Fibroblast of the aortic adventitia (primary cell): ENCODE measurements at regions not wholly inside any gene's neighbourhood (a gene's known extent, or its start where the extent isn't known, plus 50 kb on each side); places are given as distances from the start of the nearest gene placed in this dataset.

Experiments used
- DNase-seq: peaks from one replicate; pipeline ENCODE4 v3.0.0-alpha.2; 2010; ENCODE audit warnings: low read depth
- H3K4me3 ChIP-seq: 2 replicates; pipeline ENCODE4 v1.5.1; 2011; ENCODE audit warnings: low read depth, mild to moderate bottlenecking, control low read depth, low read length, moderate library complexity
- TF ChIP-seq, protein P1 (sequence below): IDR thresholded peaks from 2 replicates; pipeline ENCODE4 v1.5.1; 2011; ENCODE audit warnings: mild to moderate bottlenecking, low read length, control low read depth, inconsistent platforms; ENCODE audit not compliant: insufficient read depth

DNA sequence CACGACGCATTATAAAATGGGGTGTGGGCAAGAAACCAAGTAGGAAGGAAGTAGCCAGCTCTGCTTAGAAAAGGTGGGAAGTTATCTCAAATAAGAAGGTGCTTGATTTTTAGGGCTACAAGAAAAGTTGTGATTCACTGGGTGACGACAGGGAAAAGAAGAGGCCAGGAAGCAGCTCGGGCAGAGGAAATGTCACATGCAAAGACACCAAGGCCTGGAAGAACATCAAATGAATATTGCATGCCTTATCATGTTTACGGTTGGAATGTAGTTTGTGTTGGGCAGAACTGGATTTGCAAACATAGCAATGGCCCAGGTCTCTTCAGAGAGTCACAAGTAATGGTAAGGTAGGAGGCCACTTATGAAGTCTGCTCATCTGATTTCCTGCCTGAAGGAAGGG, 610.6 kb downstream of the IRS1 start:
- no peak for DNase-seq
- TF ChIP-seq, protein P1, sequence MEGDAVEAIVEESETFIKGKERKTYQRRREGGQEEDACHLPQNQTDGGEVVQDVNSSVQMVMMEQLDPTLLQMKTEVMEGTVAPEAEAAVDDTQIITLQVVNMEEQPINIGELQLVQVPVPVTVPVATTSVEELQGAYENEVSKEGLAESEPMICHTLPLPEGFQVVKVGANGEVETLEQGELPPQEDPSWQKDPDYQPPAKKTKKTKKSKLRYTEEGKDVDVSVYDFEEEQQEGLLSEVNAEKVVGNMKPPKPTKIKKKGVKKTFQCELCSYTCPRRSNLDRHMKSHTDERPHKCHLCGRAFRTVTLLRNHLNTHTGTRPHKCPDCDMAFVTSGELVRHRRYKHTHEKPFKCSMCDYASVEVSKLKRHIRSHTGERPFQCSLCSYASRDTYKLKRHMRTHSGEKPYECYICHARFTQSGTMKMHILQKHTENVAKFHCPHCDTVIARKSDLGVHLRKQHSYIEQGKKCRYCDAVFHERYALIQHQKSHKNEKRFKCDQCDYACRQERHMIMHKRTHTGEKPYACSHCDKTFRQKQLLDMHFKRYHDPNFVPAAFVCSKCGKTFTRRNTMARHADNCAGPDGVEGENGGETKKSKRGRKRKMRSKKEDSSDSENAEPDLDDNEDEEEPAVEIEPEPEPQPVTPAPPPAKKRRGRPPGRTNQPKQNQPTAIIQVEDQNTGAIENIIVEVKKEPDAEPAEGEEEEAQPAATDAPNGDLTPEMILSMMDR = no peak
- no peak overlapping the region for H3K4me3 ChIP-seq

GRCh38 chr2:226187616-226188015, 612.0 kb downstream of the IRS1 start:
- no peak overlapping the region for H3K4me3 ChIP-seq
- peak; percentile 88 for DNase-seq
- TF ChIP-seq, protein P1 = no peak

DNA sequence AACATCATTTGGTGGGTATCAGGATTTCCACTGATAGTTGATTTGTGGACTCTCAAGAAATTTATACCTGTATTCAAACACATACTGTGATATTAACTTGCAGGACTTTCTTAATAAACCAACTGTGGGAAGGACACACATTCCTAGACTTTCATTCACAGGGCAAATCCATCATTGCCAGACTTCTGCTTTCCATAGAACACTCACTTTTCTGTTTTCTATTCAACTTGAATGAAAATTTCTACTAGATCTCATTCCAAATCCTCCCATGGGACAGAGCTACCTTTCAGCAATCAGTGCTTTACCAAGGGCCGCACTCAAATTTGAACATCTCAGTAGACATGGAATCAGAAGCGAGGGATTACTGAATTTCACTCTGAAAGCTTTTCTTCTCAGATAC, 612.5 kb downstream of the IRS1 start:
- TF ChIP-seq, protein P1 = no peak
- no peak for DNase-seq

DNA sequence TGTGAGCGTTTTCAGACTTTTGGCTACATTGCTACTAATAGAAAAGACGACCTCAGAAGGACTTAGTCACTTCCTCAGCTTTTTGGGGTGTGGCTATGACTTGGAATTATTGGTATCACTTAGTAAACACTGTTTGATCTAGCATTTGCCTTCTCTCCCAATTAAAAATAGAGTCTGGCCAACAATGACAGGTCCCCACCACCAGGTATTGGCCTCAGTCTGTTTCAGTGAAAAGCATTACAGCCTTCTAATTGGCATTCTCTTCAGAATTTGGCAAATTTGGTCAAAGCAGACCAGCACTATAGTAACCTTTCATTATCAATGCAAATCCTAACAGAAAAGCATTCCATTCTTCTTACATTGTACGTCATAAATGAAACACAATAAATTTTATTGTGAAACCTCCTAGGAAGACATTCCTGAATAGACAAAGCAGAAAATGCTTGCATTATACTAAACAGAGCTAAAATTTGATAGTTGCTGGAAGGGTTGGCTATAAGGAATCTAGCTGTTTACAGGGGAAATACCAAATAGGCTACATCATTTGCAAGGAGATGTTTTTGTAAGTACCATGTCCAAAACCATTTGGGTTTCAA, 613.9 kb downstream of the IRS1 start:
- peak; percentile 98 for DNase-seq
- TF ChIP-seq, protein P1 = peak; percentile 18
- no peak overlapping the region for H3K4me3 ChIP-seq

More for the DNA sequence above, 612.5 kb downstream of the IRS1 start:
- no peak overlapping the region for H3K4me3 ChIP-seq

DNA sequence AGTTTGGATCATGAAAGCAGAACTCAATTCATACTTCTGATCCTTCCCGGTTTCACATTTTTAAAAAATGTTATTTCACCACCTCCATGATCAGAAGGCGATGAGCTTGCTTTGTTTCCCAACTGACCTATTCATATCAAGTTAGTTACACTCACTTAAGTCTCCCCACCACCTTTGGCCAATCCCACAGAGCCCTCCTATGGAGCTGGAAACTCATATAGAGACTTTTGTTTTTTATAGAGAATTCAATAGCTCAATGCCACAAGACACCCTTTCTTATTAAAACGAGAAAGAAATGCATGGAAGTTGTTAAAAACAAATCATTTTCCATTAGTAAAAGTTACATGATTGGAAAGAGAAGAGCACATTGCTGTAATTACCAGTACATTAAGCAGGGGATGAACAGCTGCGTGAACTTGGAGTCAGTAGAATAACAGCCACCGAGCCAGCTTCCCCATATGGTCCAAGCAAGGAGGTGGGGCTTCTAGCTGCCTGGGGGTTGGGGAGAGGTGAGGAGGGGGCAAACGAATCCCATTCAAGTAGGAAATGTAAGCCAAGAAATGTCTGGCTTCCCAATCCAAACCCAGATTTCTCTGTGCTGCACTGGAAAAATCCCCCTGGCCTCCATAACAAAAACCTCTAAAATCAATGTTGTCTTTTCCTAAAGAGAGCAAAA, 614.5 kb downstream of the IRS1 start:
- H3K4me3 ChIP-seq = peak overlapping the region; percentile 38
- DNase-seq = peak; percentile 56

GRCh38 chr2:226184540-226184939, 615.1 kb downstream of the IRS1 start:
- TF ChIP-seq, protein P1 = no peak
- peak; percentile 27 for DNase-seq
- no peak overlapping the region for H3K4me3 ChIP-seq

More for the DNA sequence above, 614.5 kb downstream of the IRS1 start:
- TF ChIP-seq, protein P1 = no peak
